ENCODE measurements at regions not wholly inside any gene's neighbourhood (a gene's known extent, or its start where the extent isn't known, plus 50 kb on each side); places are given as distances from the start of the nearest gene placed in this dataset.

- TF ChIP-seq, protein P1, sequence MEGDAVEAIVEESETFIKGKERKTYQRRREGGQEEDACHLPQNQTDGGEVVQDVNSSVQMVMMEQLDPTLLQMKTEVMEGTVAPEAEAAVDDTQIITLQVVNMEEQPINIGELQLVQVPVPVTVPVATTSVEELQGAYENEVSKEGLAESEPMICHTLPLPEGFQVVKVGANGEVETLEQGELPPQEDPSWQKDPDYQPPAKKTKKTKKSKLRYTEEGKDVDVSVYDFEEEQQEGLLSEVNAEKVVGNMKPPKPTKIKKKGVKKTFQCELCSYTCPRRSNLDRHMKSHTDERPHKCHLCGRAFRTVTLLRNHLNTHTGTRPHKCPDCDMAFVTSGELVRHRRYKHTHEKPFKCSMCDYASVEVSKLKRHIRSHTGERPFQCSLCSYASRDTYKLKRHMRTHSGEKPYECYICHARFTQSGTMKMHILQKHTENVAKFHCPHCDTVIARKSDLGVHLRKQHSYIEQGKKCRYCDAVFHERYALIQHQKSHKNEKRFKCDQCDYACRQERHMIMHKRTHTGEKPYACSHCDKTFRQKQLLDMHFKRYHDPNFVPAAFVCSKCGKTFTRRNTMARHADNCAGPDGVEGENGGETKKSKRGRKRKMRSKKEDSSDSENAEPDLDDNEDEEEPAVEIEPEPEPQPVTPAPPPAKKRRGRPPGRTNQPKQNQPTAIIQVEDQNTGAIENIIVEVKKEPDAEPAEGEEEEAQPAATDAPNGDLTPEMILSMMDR (IDR thresholded peaks at IDR 0.05) = no peak
- no peak for TF ChIP-seq POLR2A (IDR thresholded peaks at IDR 0.05)
Measured at GRCh38 chr13:88303605-88304004, 632.4 kb downstream of the SLITRK5 start.

Data from esophagus squamous epithelium (tissue), 4 donors.